ENCODE measurements at regions not wholly inside any gene's neighbourhood (a gene's known extent, or its start where the extent isn't known, plus 50 kb on each side); places are given as distances from the start of the nearest gene placed in this dataset.

- DNase-seq (ENCODE audit: low read depth): no peak
- no peak overlapping the region for H3K4me3 ChIP-seq (ENCODE audit: low read depth, low read length)
- no peak for TF ChIP-seq CTCF (IDR thresholded peaks at IDR 0.05; ENCODE audit: low read depth, low read length, missing control alignments)
- in situ Hi-C loops (cut with HindIII; ENCODE audit: low sequenced_read_pairs): no loop called here
Measured at GRCh38 chr7:88700725-88701124, 58.8 kb upstream of the ZNF804B start.

- DNase-seq (ENCODE audit: low read depth): no peak
- H3K4me3 ChIP-seq (ENCODE audit: low read depth, low read length): no peak overlapping the region
- in situ Hi-C loops (cut with HindIII; ENCODE audit: low sequenced_read_pairs): no loop called here
- no peak for TF ChIP-seq CTCF (IDR thresholded peaks at IDR 0.05; ENCODE audit: low read depth, low read length, missing control alignments)
Measured at GRCh38 chr7:88694207-88694606, 65.3 kb upstream of the ZNF804B start.

GRCh38 chr7:88693131-88693530 is 66.4 kb upstream of the ZNF804B start:
- no peak for DNase-seq (ENCODE audit: low read depth)

GRCh38 chr7:88692493-88692892 is 67.0 kb upstream of the ZNF804B start:
- DNase-seq (ENCODE audit: low read depth): no peak
- no peak for TF ChIP-seq CTCF (IDR thresholded peaks at IDR 0.05; ENCODE audit: low read depth, low read length, missing control alignments)
- no peak overlapping the region for H3K4me3 ChIP-seq (ENCODE audit: low read depth, low read length)
- in situ Hi-C loops (cut with HindIII; ENCODE audit: low sequenced_read_pairs): no loop called here

More at GRCh38 chr7:88693131-88693530, 66.4 kb upstream of the ZNF804B start:
- in situ Hi-C loops (cut with HindIII; ENCODE audit: low sequenced_read_pairs): no loop called here
- no peak for TF ChIP-seq CTCF (IDR thresholded peaks at IDR 0.05; ENCODE audit: low read depth, low read length, missing control alignments)
- H3K4me3 ChIP-seq (ENCODE audit: low read depth, low read length): no peak overlapping the region

GRCh38 chr7:88689821-88690220 is 69.7 kb upstream of the ZNF804B start:
- no peak for DNase-seq (ENCODE audit: low read depth)
- TF ChIP-seq CTCF (IDR thresholded peaks at IDR 0.05; ENCODE audit: low read depth, low read length, missing control alignments): no peak
- no peak overlapping the region for H3K4me3 ChIP-seq (ENCODE audit: low read depth, low read length)
- in situ Hi-C loops (cut with HindIII; ENCODE audit: low sequenced_read_pairs): no loop called here

- in situ Hi-C loops (cut with HindIII; ENCODE audit: low sequenced_read_pairs): no loop called here
- DNase-seq (ENCODE audit: low read depth): no peak
- no peak overlapping the region for H3K4me3 ChIP-seq (ENCODE audit: low read depth, low read length)
- no peak for TF ChIP-seq CTCF (IDR thresholded peaks at IDR 0.05; ENCODE audit: low read depth, low read length, missing control alignments)
Measured at GRCh38 chr7:88688222-88688621, 71.3 kb upstream of the ZNF804B start.

Data from astrocyte of the cerebellum (primary cell).